ENCODE measurements at regions not wholly inside any gene's neighbourhood (a gene's known extent, or its start where the extent isn't known, plus 50 kb on each side); places are given as distances from the start of the nearest gene placed in this dataset.

DNA sequence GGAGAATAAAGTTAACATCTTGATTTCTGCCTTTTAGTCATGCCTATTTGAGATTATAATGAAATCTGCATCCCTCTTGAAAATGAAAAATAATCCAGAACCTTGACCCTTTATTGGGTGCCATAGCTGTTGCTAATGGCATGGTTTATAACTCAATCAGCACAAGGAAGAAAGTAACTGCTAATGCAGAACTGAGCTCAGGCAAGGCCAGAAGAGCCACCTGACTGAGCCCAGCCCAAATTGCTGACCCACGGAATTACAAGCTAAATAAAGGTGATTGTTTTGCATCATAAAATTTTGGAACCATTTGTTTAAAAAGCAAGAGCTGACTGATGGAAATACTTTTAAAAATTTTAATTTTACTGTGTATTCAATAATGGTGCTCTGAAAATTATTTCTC lies 76.4 kb upstream of the TBL1X start:
- H3K27me3 ChIP-seq = no peaks in the 10 kb centered on the region
- no peak overlapping the region for H3K4me3 ChIP-seq
- no peaks in the 10 kb centered on the region for H3K36me3 ChIP-seq
- H3K27ac ChIP-seq = no peak overlapping the region
- TF ChIP-seq, protein P1, sequence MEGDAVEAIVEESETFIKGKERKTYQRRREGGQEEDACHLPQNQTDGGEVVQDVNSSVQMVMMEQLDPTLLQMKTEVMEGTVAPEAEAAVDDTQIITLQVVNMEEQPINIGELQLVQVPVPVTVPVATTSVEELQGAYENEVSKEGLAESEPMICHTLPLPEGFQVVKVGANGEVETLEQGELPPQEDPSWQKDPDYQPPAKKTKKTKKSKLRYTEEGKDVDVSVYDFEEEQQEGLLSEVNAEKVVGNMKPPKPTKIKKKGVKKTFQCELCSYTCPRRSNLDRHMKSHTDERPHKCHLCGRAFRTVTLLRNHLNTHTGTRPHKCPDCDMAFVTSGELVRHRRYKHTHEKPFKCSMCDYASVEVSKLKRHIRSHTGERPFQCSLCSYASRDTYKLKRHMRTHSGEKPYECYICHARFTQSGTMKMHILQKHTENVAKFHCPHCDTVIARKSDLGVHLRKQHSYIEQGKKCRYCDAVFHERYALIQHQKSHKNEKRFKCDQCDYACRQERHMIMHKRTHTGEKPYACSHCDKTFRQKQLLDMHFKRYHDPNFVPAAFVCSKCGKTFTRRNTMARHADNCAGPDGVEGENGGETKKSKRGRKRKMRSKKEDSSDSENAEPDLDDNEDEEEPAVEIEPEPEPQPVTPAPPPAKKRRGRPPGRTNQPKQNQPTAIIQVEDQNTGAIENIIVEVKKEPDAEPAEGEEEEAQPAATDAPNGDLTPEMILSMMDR (IDR thresholded peaks at IDR 0.05; ENCODE audit: low read depth, low read length) = no peak
- no peaks in the 10 kb centered on the region for H3K4me1 ChIP-seq (ENCODE audit: low read depth)
- no peaks in the 10 kb centered on the region for H3K9me3 ChIP-seq (ENCODE audit: low read depth)
- no peak for DNase-seq (ENCODE audit: low read depth in 1 of 2, low spot score in 1 of 2)

DNA sequence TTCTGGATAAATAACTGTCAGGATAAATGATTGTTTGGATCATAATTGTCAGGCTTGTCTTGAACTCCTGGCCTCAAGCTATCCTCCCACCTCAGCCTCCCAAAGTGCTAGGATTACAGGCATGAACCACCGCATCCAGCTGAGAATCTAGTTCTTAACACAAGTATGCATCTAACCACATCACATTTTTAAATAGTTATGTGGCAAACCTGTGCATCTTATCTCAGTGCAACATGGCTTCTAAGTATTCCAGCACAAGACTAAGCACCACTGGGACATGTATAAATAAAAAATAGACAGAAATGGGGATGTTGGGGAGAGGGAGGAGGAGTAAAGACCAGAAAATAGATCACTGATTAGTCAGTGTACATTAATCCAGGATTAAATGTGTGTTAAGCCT lies 74.7 kb upstream of the TBL1X start:
- no peaks in the 10 kb centered on the region for H3K9me3 ChIP-seq (ENCODE audit: low read depth)
- DNase-seq (ENCODE audit: low read depth in 1 of 2, low spot score in 1 of 2) = no peak
- H3K4me1 ChIP-seq (ENCODE audit: low read depth) = no peaks in the 10 kb centered on the region
- no peak overlapping the region for H3K27ac ChIP-seq
- H3K4me3 ChIP-seq = no peak overlapping the region
- TF ChIP-seq, protein P1 (IDR thresholded peaks at IDR 0.05; ENCODE audit: low read depth, low read length) = no peak
- H3K27me3 ChIP-seq = no peaks in the 10 kb centered on the region
- no peaks in the 10 kb centered on the region for H3K36me3 ChIP-seq

DNA sequence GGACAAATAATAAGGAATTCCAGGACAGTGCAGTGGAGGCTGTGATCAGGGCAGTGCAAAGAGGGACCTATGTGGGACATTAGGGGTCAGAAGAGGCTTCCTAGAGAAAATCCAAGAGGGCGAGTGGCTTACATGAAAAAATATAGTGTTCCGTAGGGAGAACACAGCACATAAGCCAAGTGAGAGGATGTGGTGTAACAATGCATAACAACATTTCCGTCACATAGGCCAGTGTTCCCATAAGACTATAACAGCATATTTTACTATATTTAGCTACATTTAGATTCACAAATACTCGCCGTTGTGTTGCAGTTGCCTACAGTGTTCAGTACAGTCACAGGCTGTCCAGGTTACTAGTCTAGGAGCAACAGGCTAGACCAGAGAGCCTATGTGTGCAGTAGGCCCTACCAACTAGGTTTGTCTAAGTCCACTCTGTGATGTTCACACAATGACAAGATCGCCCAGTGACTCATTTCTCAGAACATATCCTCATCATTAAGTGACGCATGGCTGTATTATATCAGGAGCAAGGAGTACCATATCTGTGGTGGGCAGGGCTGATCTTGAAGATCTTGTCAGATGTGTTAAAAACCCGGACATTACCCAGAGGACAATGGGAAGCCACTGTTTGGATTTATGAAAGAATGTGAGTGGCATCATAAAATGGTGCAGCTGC lies 74.0 kb upstream of the TBL1X start:
- H3K9me3 ChIP-seq (ENCODE audit: low read depth) = no peaks in the 10 kb centered on the region
- H3K4me1 ChIP-seq (ENCODE audit: low read depth) = no peaks in the 10 kb centered on the region
- no peak for DNase-seq (ENCODE audit: low read depth in 1 of 2, low spot score in 1 of 2)
- TF ChIP-seq, protein P1 (IDR thresholded peaks at IDR 0.05; ENCODE audit: low read depth, low read length) = no peak
- H3K27ac ChIP-seq = no peak overlapping the region
- H3K27me3 ChIP-seq = no peaks in the 10 kb centered on the region
- no peaks in the 10 kb centered on the region for H3K36me3 ChIP-seq
- H3K4me3 ChIP-seq = no peak overlapping the region

GRCh38 chrX:9392445-9392844 lies 72.4 kb upstream of the TBL1X start:
- TF ChIP-seq, protein P1 (IDR thresholded peaks at IDR 0.05; ENCODE audit: low read depth, low read length) = no peak
- Histone ChIP-seq H3K4me3 (no peak overlapping the region), H3K4me1 (ENCODE audit: low read depth) (no peaks in the 10 kb centered on the region), H3K27ac (no peak overlapping the region), H3K36me3 (no peaks in the 10 kb centered on the region), H3K9me3 (ENCODE audit: low read depth) (no peaks in the 10 kb centered on the region), H3K27me3 (no peaks in the 10 kb centered on the region)
- DNase-seq (ENCODE audit: low read depth in 1 of 2, low spot score in 1 of 2) = no peak

DNA sequence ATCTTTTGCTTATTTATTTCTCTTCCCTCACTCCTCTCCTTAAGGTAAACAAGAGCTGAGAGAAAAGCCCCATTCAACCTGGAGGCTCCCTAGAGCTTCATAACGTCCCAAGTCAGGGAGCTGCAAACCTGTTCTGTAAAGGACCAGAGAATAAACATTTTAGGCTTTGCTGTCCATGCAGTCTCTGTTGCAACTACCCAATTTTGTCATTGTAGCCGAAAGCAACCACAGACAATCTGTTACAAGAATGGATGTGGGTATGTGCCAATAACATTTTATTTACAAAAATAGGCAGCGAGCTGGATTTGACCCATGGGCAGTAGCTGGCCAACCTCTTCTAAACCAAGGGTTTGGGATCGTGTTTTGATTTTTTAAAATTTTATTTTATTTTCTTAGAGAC lies 71.3 kb upstream of the TBL1X start:
- TF ChIP-seq, protein P1 (IDR thresholded peaks at IDR 0.05; ENCODE audit: low read depth, low read length) = no peak
- no peak overlapping the region for H3K27ac ChIP-seq
- no peak overlapping the region for H3K4me3 ChIP-seq
- no peak for DNase-seq (ENCODE audit: low read depth in 1 of 2, low spot score in 1 of 2)
- H3K27me3 ChIP-seq = no peaks in the 10 kb centered on the region
- no peaks in the 10 kb centered on the region for H3K36me3 ChIP-seq
- no peaks in the 10 kb centered on the region for H3K4me1 ChIP-seq (ENCODE audit: low read depth)
- no peaks in the 10 kb centered on the region for H3K9me3 ChIP-seq (ENCODE audit: low read depth)
